ENCODE measurements at regions not wholly inside any gene's neighbourhood (a gene's known extent, or its start where the extent isn't known, plus 50 kb on each side); places are given as distances from the start of the nearest gene placed in this dataset.

GRCh38 chr7:85381212-85381611 is 194.4 kb upstream of the SEMA3D start:
- BruUV-seq (replicated peaks), result no TSS peak
- Histone ChIP-seq H3K4me2 (ENCODE audit: low read length) (no peak overlapping the region), H3K9ac (ENCODE audit: low read length) (no peak overlapping the region), H3K4me1 (ENCODE audit: control insufficient read depth in 1 of 2, insufficient read depth in 2 of 2, low read length in 2 of 2) (no peaks in the 10 kb centered on the region), H3K36me3 (ENCODE audit: control insufficient read depth in 1 of 2, insufficient read depth in 2 of 2, low read length in 2 of 2) (no peaks in the 10 kb centered on the region), H3K9me2 (ENCODE audit: insufficient read depth) (no peaks in the 10 kb centered on the region), H2AFZ (ENCODE audit: low read depth, low read length, poor library complexity, severe bottlenecking) (no peak overlapping the region), H3K27ac (ENCODE audit: low read depth, low read length) (no peak overlapping the region), H3K9me3 (ENCODE audit: control insufficient read depth in 1 of 2, insufficient read depth in 1 of 2, low read depth in 1 of 2, low read length in 2 of 2) (no peaks in the 10 kb centered on the region), H3K4me3 (replicated peaks in 1 of 2; ENCODE audit: low read depth in 1 of 2, low read length in 2 of 2) (no peak overlapping the region), H3K79me2 (ENCODE audit: insufficient read depth, low read length) (no peaks in the 10 kb centered on the region), H4K20me1 (ENCODE audit: insufficient read depth) (no peaks in the 10 kb centered on the region), H3K27me3 (ENCODE audit: insufficient read depth, low read length) (no peaks in the 10 kb centered on the region)
- intact Hi-C loops (cut with micrococcal nuclease), result no loop called here
- ATAC-seq, result no peak
- RAD21 ChIA-PET (ENCODE audit: low non-redundant PET in 1 of 2, low total read pairs in 2 of 2, uncharacterized antibody in 2 of 2, unreplicated experiment in 2 of 2), result no interaction called here
- no peak for DNase-seq (ENCODE audit: low read depth, low spot score)
- CTCF ChIA-PET, result no interaction called here
- TF ChIP-seq EZH2 (IDR thresholded peaks at IDR 0.05) (no peak), ZNF274 (IDR thresholded peaks at IDR 0.05; ENCODE audit: low read depth, low read length) (no peak), ELF1 (IDR thresholded peaks at IDR 0.05; ENCODE audit: borderline replicate concordance, low read depth) (no peak), ZBTB33 (IDR thresholded peaks at IDR 0.05; ENCODE audit: extremely low read depth, insufficient replicate concordance, low read length) (no peak), RAD21 (IDR thresholded peaks at IDR 0.05; ENCODE audit: low read depth) (no peak), REST (IDR thresholded peaks at IDR 0.05; ENCODE audit: low read depth) (no peak), POLR2A (IDR thresholded peaks at IDR 0.05; ENCODE audit: borderline replicate concordance, extremely low read depth, insufficient read depth, insufficient read length) (no peak), TCF7L2 (IDR thresholded peaks at IDR 0.05; ENCODE audit: borderline replicate concordance, extremely low read depth, insufficient read depth, insufficient read length) (no peak), POLR2AphosphoS5 (IDR thresholded peaks at IDR 0.05; ENCODE audit: low read depth, low read length) (no peak), CTCF (IDR thresholded peaks at IDR 0.05 in 2 of 3, conservative IDR thresholded peaks at IDR 0.05 in 1 of 3; ENCODE audit: borderline replicate concordance in 1 of 3, insufficient read depth in 1 of 3, low read depth in 2 of 3, low read length in 2 of 3) (no peak), YY1 (IDR thresholded peaks at IDR 0.05; ENCODE audit: extremely low read depth, insufficient replicate concordance, low read depth, low read length) (no peak), EGR1 (IDR thresholded peaks at IDR 0.05; ENCODE audit: low read depth) (no peak), SIN3A (IDR thresholded peaks at IDR 0.05; ENCODE audit: low read depth) (no peak), SRF (IDR thresholded peaks at IDR 0.05; ENCODE audit: low read depth) (no peak), SP1 (IDR thresholded peaks at IDR 0.05; ENCODE audit: low read depth) (no peak), FOSL1 (IDR thresholded peaks at IDR 0.05; ENCODE audit: low read depth) (no peak)
- POLR2A ChIA-PET, result no interaction called here
